GM12892 (cell line): ENCODE measurements at regions not wholly inside any gene's neighbourhood (a gene's known extent, or its start where the extent isn't known, plus 50 kb on each side); places are given as distances from the start of the nearest gene placed in this dataset.

Experiments
- POLR2A ChIP-seq: IDR thresholded peaks from 2 replicates; pipeline ENCODE4 v1.6.1; 2011; ENCODE audit warnings: low read depth, low read length, control low read depth
- POLR2AphosphoS5 ChIP-seq: IDR thresholded peaks from 2 replicates; pipeline ENCODE4 v1.6.1; 2011; ENCODE audit warnings: low read depth, low read length, control low read depth
- TAF1 ChIP-seq: IDR thresholded peaks from 2 replicates; pipeline ENCODE4 v1.6.1; 2011; ENCODE audit warnings: low read depth, mild to moderate bottlenecking, control low read depth, low read length, borderline replicate concordance

DNA sequence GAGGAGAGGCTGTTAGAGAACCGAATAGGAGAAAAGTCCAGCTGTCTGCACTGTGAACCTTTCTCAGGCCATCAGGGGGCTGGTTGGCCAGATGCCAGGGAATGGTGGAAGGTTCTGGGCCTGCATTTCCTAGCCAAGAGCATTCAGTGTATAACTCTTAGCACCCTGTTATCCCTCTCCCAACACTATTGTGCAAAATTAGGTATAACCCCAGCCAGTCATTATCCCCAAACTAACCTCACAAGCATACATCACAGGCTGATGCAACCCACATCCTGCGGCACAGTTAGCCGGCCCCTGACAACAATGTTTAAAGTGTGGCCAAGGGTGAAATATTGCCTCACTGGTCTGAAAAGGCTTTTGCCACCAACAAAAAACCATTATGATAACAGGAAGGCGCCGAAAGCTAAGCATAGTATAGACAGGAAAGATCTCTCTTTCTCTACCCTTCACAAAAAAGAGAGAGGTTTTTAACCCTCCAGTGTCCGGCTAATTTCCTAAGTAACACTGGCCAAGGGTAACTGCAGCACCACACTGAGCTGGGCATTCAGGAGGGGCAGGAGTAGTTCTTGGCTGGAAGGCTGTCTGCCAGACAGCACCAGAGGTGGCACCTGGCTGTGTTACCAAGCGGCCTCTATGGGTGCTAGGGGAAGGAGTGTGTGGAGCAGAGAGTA is 77.3 kb upstream of the BCAR3 start:
- TF ChIP-seq POLR2A (no peak), POLR2AphosphoS5 (no peak), TAF1 (no peak)
